Fibroblast of lung (primary cell): ENCODE measurements at regions not wholly inside any gene's neighbourhood (a gene's known extent, or its start where the extent isn't known, plus 50 kb on each side); places are given as distances from the start of the nearest gene placed in this dataset.
"Not testable (repeated sequence)": the region's sequence is repeated elsewhere in the genome, so short reads cannot be mapped to it uniquely, and the experiment has no call there.

Source experiments
- DNase-seq, 2 donors: peaks; one replicate each; pipeline versions ENCODE4 v3.0.0 to v3.0.0-alpha.2; 2010; ENCODE audit warnings: low read depth in 2 of 2
- H2AFZ ChIP-seq: 2 replicates; pipeline ENCODE4 v1.5.1; 2012; ENCODE audit warnings: low read length, control low read depth, inconsistent platforms
- H3K27ac ChIP-seq: 2 replicates; pipeline ENCODE4 v1.5.1; 2011; ENCODE audit warnings: low read length, control low read depth; ENCODE audit not compliant: insufficient read depth
- H3K27me3 ChIP-seq: 2 replicates; pipeline ENCODE4 v1.5.1; 2011; ENCODE audit warnings: mild to moderate bottlenecking, low read length; ENCODE audit not compliant: control insufficient read depth, insufficient read depth
- H3K36me3 ChIP-seq: 2 replicates; pipeline ENCODE4 v1.5.1; 2011; ENCODE audit warnings: low read length; ENCODE audit not compliant: control insufficient read depth, insufficient read depth
- H3K4me1 ChIP-seq: 2 replicates; pipeline ENCODE4 v1.5.1; 2011; ENCODE audit warnings: low read length; ENCODE audit not compliant: control insufficient read depth, insufficient read depth; ENCODE audit errors: extremely low read depth
- H3K4me2 ChIP-seq: 2 replicates; pipeline ENCODE4 v1.5.1; 2011; ENCODE audit warnings: low read length, control low read depth; ENCODE audit not compliant: insufficient read depth; ENCODE audit errors: extremely low read depth
- H3K4me3 ChIP-seq, 4 experiments: fragments of 200-600 bp in 1 of 4; sonication (generic) in 1 of 4; replicated peaks in 1 of 4; 2 replicates each; pipeline ENCODE4 v1.5.1; 2011 to 2016; ENCODE audit warnings: low read length in 4 of 4, low read depth in 3 of 4, mild to moderate bottlenecking in 3 of 4, control low read depth in 2 of 4, inconsistent platforms in 1 of 4, mixed read lengths in 1 of 4; ENCODE audit not compliant: insufficient read depth in 1 of 4; ENCODE audit errors: control extremely low read depth in 1 of 4
- H3K79me2 ChIP-seq: 2 replicates; pipeline ENCODE4 v1.5.1; 2012; ENCODE audit warnings: mild to moderate bottlenecking, low read length, inconsistent platforms; ENCODE audit not compliant: control insufficient read depth, insufficient read depth
- H3K9ac ChIP-seq: 2 replicates; pipeline ENCODE4 v1.5.1; 2011; ENCODE audit warnings: mild to moderate bottlenecking, low read length, control low read depth; ENCODE audit not compliant: insufficient read depth
- H3K9me3 ChIP-seq: 2 replicates; pipeline ENCODE4 v1.5.1; 2012; ENCODE audit warnings: low read depth, low read length; ENCODE audit not compliant: control insufficient read depth, insufficient read depth
- H4K20me1 ChIP-seq: 2 replicates; pipeline ENCODE4 v1.5.1; 2011; ENCODE audit warnings: low read length; ENCODE audit not compliant: control insufficient read depth, insufficient read depth; ENCODE audit errors: extremely low read depth
- CTCF ChIP-seq, 2 donors: IDR thresholded peaks in 1 of 2; conservative IDR thresholded peaks in 1 of 2; 1 replicate in 1 of 2; 2 replicates in 1 of 2; pipeline ENCODE4 v1.5.1; 2011 to 2012; ENCODE audit warnings: low read length in 2 of 2, control low read depth in 1 of 2, inconsistent platforms in 1 of 2, low read depth in 1 of 2, mild to moderate bottlenecking in 1 of 2
- EZH2 ChIP-seq: IDR thresholded peaks from 2 replicates; pipeline ENCODE4 v1.5.1; 2012; ENCODE audit warnings: low read length, control low read depth, mild to moderate bottlenecking; ENCODE audit errors: missing control alignments

- Histone ChIP-seq H3K4me2 (peak overlapping the region; percentile 5), H3K9ac (no peak overlapping the region), H3K27ac (no peak overlapping the region)
Measured at GRCh38 chr3:104360038-104360437, 1006.7 kb upstream of the ALCAM start.

GRCh38 chr3:104361748-104362147, 1005.0 kb upstream of the ALCAM start:
- H3K9me3 ChIP-seq, H3K4me1 ChIP-seq, H3K27me3 ChIP-seq, H3K36me3 ChIP-seq, H4K20me1 ChIP-seq, H3K27ac ChIP-seq, H3K4me3 ChIP-seq, H3K79me2 ChIP-seq, H3K4me2 ChIP-seq, H3K9ac ChIP-seq, DNase-seq, H2AFZ ChIP-seq: not testable (repeated sequence)

More at GRCh38 chr3:104360038-104360437, 1006.7 kb upstream of the ALCAM start:
- Histone ChIP-seq H3K79me2 (no peaks in the 10 kb centered on the region), H3K9me3 (no peaks in the 10 kb centered on the region), H3K27me3 (no peaks in the 10 kb centered on the region), H2AFZ (no peak overlapping the region), H3K36me3 (no peaks in the 10 kb centered on the region), H4K20me1 (no peaks in the 10 kb centered on the region), H3K4me1 (no peaks in the 10 kb centered on the region), H3K4me3 (no peak overlapping the region)
- TF ChIP-seq CTCF (conservative IDR thresholded peaks at IDR 0.05 in 1 of 2, IDR thresholded peaks at IDR 0.05 in 1 of 2; ENCODE audit: low read depth in 1 of 2, low read length in 2 of 2) (no peak), EZH2 (no peak)
- peak in 1 of 2 donors; percentile 52 for DNase-seq

- Histone ChIP-seq H3K4me3 (no peak overlapping the region), H4K20me1 (no peaks in the 10 kb centered on the region), H3K36me3 (no peaks in the 10 kb centered on the region), H3K27me3 (no peaks in the 10 kb centered on the region), H3K4me1 (no peaks in the 10 kb centered on the region), H3K9me3 (no peaks in the 10 kb centered on the region), H2AFZ (no peak overlapping the region), H3K27ac (no peak overlapping the region), H3K9ac (no peak overlapping the region), H3K4me2 (no peak overlapping the region), H3K79me2 (no peaks in the 10 kb centered on the region)
- TF ChIP-seq EZH2 (no peak), CTCF (conservative IDR thresholded peaks at IDR 0.05 in 1 of 2, IDR thresholded peaks at IDR 0.05 in 1 of 2; ENCODE audit: low read depth in 1 of 2, low read length in 2 of 2) (no peak)
- peak in 1 of 2 donors; percentile 6 for DNase-seq
Measured at GRCh38 chr3:104362319-104362718, 1004.4 kb upstream of the ALCAM start.
